GM10248 (cell line): ENCODE measurements at regions not wholly inside any gene's neighbourhood (a gene's known extent, or its start where the extent isn't known, plus 50 kb on each side); places are given as distances from the start of the nearest gene placed in this dataset.

Experiments
- CTCF ChIA-PET: fragments of 300-600 bp; sonication (Branson Sonifier 250); formaldehyde crosslinking; extraction: SDS; loops from one replicate; lab custom pipeline; 2021; ENCODE audit warnings: antibody characterized with exemption; lab: Yijun Ruan, JAX
- POLR2A ChIA-PET: fragments of 350-650 bp; sonication (Branson Sonifier 250); formaldehyde crosslinking; extraction: SDS; loops from one replicate; lab custom pipeline; 2020; ENCODE audit warnings: antibody characterized with exemption; lab: Yijun Ruan, JAX
- DNase-seq: peaks from one replicate; pipeline ENCODE4 v3.0.0; 2012; ENCODE audit errors: extremely low spot score
- TF ChIP-seq, protein P1 (sequence below): IDR thresholded peaks from 2 replicates; pipeline ENCODE4 v1.5.1; 2012; ENCODE audit warnings: mild to moderate bottlenecking, low read depth; ENCODE audit errors: extremely low read depth, missing control alignments, control extremely low read depth

DNA sequence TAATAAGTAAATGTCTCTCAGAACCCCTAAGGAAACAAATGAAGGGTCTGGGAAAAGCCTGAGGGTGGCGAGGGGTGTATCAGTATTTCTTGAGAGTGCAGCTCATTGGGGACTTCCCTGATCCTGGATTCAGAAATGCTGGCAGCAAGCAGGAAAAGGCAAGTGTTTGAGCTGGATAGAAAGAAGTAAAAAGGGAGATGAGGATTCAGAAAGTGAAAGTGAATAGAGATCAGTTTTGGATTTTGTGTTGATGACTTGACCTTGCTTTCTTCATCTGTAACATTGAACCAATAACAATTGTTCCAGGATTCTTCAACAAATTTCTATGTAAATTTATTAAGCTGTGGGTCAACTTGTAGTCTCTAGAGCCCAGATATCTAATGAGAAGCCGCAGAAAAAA lies 66.9 kb upstream of the CTSC start:
- ChIA-PET CTCF (interaction anchor here (1.1 to 1.6 kb wide), 3 partner anchors 10 to 14 kb away, joined by 5 read pairs; no protein-coding TSS in a partner anchor), POLR2A (no interaction called here)
- no peak for DNase-seq
- TF ChIP-seq, protein P1, sequence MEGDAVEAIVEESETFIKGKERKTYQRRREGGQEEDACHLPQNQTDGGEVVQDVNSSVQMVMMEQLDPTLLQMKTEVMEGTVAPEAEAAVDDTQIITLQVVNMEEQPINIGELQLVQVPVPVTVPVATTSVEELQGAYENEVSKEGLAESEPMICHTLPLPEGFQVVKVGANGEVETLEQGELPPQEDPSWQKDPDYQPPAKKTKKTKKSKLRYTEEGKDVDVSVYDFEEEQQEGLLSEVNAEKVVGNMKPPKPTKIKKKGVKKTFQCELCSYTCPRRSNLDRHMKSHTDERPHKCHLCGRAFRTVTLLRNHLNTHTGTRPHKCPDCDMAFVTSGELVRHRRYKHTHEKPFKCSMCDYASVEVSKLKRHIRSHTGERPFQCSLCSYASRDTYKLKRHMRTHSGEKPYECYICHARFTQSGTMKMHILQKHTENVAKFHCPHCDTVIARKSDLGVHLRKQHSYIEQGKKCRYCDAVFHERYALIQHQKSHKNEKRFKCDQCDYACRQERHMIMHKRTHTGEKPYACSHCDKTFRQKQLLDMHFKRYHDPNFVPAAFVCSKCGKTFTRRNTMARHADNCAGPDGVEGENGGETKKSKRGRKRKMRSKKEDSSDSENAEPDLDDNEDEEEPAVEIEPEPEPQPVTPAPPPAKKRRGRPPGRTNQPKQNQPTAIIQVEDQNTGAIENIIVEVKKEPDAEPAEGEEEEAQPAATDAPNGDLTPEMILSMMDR: no peak

DNA sequence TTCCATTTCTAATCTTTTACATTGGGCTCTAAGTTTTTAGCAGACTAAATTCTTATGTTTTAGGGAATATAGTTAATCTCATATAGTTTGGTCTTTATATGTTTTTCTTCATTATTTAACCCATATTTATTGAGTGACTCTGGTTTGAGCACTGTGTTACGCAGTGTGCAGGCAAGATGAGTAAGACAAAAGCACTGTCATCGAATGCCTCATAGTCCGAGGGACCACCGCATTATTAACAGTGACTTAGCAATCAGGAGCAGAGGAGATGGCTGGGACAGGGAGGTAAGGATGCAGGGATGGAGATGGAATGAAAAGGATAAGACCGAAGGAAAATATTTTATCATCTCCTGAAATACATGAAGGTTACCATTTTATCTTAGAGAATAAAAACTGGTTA lies 65.2 kb upstream of the CTSC start:
- no peak for DNase-seq
- ChIA-PET CTCF (interaction anchor here (1.0 to 1.2 kb wide), 3 partner anchors 10 to 15 kb away, joined by 3 to 4 read pairs (median 3); no protein-coding TSS in a partner anchor), POLR2A (no interaction called here)
- TF ChIP-seq, protein P1: no peak

DNA sequence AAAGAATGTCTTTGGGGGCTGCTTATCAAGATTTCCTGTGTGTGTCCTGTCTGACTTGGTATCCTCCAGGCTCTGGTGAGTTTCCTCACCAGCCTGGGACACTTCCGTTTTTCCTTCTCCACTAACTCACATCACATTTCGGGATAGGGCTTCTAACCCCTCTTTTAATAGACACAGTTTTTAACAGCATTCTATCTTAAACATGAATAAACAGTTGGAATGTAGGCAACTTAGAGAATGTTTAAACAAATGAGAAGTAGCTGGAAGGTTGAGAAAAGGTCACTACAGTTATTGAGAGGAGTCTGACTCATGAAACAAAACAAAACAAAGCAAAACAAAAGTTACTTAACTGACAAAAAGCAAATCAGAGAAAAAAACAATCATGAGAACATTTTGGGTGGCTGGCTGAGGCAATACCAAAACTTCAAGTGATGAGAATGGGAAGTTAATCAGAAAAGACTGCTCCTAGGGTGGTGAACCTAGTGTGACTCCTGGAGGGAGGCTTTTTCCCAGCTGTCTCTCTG lies 64.7 kb upstream of the CTSC start:
- TF ChIP-seq, protein P1: no peak
- POLR2A ChIA-PET: no interaction called here
- CTCF ChIA-PET: interaction anchor here (1.0 to 1.3 kb wide), 3 partner anchors 11 to 30 kb away, joined by 3 to 4 read pairs (median 3); no protein-coding TSS in a partner anchor
- DNase-seq: no peak

DNA sequence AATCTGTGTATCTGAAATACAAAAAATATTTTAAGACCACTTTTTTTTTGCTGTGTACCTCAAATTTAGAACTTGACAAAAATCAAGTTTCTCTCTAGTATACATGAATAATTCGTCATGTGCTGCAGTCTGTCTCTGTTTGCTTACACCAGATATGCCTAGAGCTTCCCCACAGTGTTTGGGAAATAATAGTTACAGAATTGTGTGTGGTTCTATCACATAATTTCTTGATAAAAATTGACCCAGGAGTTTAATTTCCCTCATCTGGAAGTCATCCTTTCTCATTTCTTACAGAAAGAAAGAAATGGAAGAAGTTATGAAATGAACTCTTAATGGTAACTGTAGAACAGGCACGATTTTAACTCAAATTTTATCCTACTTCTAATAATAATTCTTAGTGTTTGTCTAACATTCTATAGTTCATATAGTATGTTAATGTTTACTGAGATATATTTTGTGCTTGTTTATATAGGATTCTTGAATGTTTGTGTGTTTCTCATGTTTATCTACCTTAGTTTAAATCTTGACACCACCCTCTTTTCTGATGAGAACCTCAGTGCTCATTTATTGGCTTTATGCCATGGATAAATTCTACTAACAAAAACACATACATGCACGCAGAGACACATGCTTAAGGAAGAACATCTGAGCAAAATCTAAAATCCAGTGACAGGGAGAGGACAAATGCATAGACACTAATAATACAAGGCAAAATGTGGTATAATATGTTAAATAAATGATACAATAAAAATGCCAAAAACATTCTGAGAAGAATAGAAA lies 61.4 kb upstream of the CTSC start:
- TF ChIP-seq, protein P1: no peak
- ChIA-PET POLR2A (no interaction called here), CTCF (no interaction called here)
- DNase-seq: no peak

DNA sequence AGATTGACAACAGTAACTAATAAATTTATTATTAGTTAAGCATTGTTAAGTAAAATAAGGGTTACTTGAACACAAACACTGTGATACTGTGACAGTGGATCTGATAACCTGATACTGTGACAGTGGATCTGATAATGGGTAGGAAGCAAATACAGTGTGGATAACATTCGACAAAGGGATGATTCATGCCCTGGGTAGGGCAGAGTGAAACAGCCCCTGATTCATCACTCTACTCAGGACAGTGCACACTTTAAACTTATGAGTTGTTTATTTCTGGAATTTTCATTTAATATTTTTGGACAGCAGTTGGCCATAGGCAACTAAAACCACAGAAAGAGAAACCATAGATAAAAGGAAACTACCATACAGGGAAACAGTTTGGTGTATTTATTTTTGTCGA lies 60.8 kb upstream of the CTSC start:
- no peak for DNase-seq
- POLR2A ChIA-PET: no interaction called here

DNA sequence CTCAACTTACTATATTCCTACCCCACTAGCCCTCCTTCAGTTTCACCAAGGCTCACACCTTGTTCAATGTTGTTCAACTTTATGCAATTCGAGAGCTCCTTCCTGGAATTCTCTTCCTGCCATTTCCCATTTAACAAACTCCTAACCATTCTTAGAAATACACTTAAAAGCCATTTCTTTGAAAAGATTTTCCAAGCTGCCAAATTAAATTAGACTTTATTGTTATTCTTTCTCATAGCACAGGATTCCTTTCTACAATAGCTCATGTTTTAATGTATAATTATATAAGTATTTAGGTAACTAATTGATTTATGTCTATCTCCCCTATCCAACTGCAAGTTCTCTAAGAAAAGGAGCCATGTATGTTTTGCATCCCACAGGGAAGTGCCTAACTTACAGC lies 52.7 kb upstream of the CTSC start:
- TF ChIP-seq, protein P1: no peak
- ChIA-PET CTCF (interaction anchor here (0.7 to 1.9 kb wide), 3 partner anchors 8 to 417 kb away, joined by 3 to 5 read pairs (median 3); no protein-coding TSS in a partner anchor), POLR2A (no interaction called here)
- no peak for DNase-seq

More for the DNA sequence above, 60.8 kb upstream of the CTSC start:
- CTCF ChIA-PET: no interaction called here
- TF ChIP-seq, protein P1: no peak
